ENCODE measurements at regions not wholly inside any gene's neighbourhood (a gene's known extent, or its start where the extent isn't known, plus 50 kb on each side); places are given as distances from the start of the nearest gene placed in this dataset.

- DNase-seq, result no peak
Observed at GRCh38 chr9:89697553-89697952, 92.7 kb downstream of the GADD45G start.

GRCh38 chr9:89698411-89699005 is 93.7 kb downstream of the GADD45G start:
- DNase-seq, result no peak

- DNase-seq, result no peak
Observed at GRCh38 chr9:89699646-89700045, 94.8 kb downstream of the GADD45G start.

GRCh38 chr9:89701221-89701798 is 96.5 kb downstream of the GADD45G start:
- DNase-seq, result peak; percentile 78

- no peak for DNase-seq
Observed at GRCh38 chr9:89702401-89702800, 97.6 kb downstream of the GADD45G start.

GRCh38 chr9:89705651-89706050 is 100.8 kb downstream of the GADD45G start:
- no peak for DNase-seq

GRCh38 chr9:89706086-89706485 is 101.3 kb downstream of the GADD45G start:
- no peak for DNase-seq

GRCh38 chr9:89706731-89707191 is 101.9 kb downstream of the GADD45G start:
- DNase-seq, result no peak

GRCh38 chr9:89710697-89711096 is 105.9 kb downstream of the GADD45G start:
- DNase-seq, result no peak

GRCh38 chr9:89711866-89712265 is 107.1 kb downstream of the GADD45G start:
- DNase-seq, result no peak

GRCh38 chr9:89712283-89712682 is 107.5 kb downstream of the GADD45G start:
- no peak for DNase-seq

- no peak for DNase-seq
Observed at GRCh38 chr9:89714321-89714720, 109.5 kb downstream of the GADD45G start.

GRCh38 chr9:89715318-89715858 is 110.6 kb downstream of the GADD45G start:
- no peak for DNase-seq

- no peak for DNase-seq
Observed at GRCh38 chr9:89715881-89716280, 111.1 kb downstream of the GADD45G start.

GRCh38 chr9:89716559-89716958 is 111.7 kb downstream of the GADD45G start:
- no peak for DNase-seq

GRCh38 chr9:89718176-89718575 is 113.4 kb downstream of the GADD45G start:
- no peak for DNase-seq

- no peak for DNase-seq
Observed at GRCh38 chr9:89718651-89719050, 113.8 kb downstream of the GADD45G start.

- DNase-seq, result no peak
Observed at GRCh38 chr9:89719202-89719601, 114.4 kb downstream of the GADD45G start.

GRCh38 chr9:89720696-89721175 is 115.9 kb downstream of the GADD45G start:
- no peak for DNase-seq

- no peak for DNase-seq
Observed at GRCh38 chr9:89721176-89721700, 116.4 kb downstream of the GADD45G start.

GRCh38 chr9:89721971-89722530 is 117.2 kb downstream of the GADD45G start:
- no peak for DNase-seq

GRCh38 chr9:89722712-89723111 is 117.9 kb downstream of the GADD45G start:
- no peak for DNase-seq

- no peak for DNase-seq
Observed at GRCh38 chr9:89723469-89724100, 118.8 kb downstream of the GADD45G start.
